H9 (cell line): ENCODE measurements at regions not wholly inside any gene's neighbourhood (a gene's known extent, or its start where the extent isn't known, plus 50 kb on each side); places are given as distances from the start of the nearest gene placed in this dataset.
A peak's percentile ranks its signal among the peaks of the same experiment; 100 is the strongest.

ENCODE experiments used
- DNase-seq: peaks from one replicate; pipeline ENCODE4 v3.0.0-alpha.2; 2017
- H2AFZ ChIP-seq: one replicate; pipeline ENCODE4 v1.6.1; 2013; ENCODE audit warnings: mild to moderate bottlenecking, low read length, control low read depth, moderate library complexity
- H2AK5ac ChIP-seq: 2 replicates; pipeline ENCODE4 v1.6.1; 2013; ENCODE audit warnings: low read length, control low read depth, mixed read lengths; ENCODE audit not compliant: insufficient read length
- H2BK120ac ChIP-seq: one replicate; pipeline ENCODE4 v1.6.1; 2013; ENCODE audit warnings: low read depth, mild to moderate bottlenecking, low read length, control low read depth, inconsistent platforms; ENCODE audit not compliant: poor library complexity, severe bottlenecking
- H2BK12ac ChIP-seq: 2 replicates; pipeline ENCODE4 v1.6.1; 2013; ENCODE audit warnings: low read length, control low read depth, mixed read lengths, low read depth; ENCODE audit not compliant: insufficient read length
- H2BK15ac ChIP-seq: 2 replicates; pipeline ENCODE4 v1.6.1; 2013; ENCODE audit warnings: low read depth, low read length, control low read depth
- H2BK20ac ChIP-seq: one replicate; pipeline ENCODE4 v1.6.1; 2013; ENCODE audit warnings: low read depth, mild to moderate bottlenecking, low read length, control low read depth, inconsistent platforms; ENCODE audit not compliant: poor library complexity, severe bottlenecking
- H2BK5ac ChIP-seq: 2 replicates; pipeline ENCODE4 v1.6.1; 2013; ENCODE audit warnings: low read length, control low read depth, mixed read lengths; ENCODE audit not compliant: insufficient read length
- H3K14ac ChIP-seq: 2 replicates; pipeline ENCODE4 v1.6.1; 2013; ENCODE audit warnings: low read length, control low read depth; ENCODE audit not compliant: insufficient read depth
- H3K18ac ChIP-seq: 2 replicates; pipeline ENCODE4 v1.6.1; 2013; ENCODE audit warnings: low read depth, mild to moderate bottlenecking, mixed read lengths, low read length, control low read depth; ENCODE audit not compliant: insufficient read length
- H3K23ac ChIP-seq: 2 replicates; pipeline ENCODE4 v1.6.1; 2013; ENCODE audit warnings: low read length, control low read depth, mixed read lengths, low read depth; ENCODE audit not compliant: insufficient read length
- H3K23me2 ChIP-seq: 2 replicates; pipeline ENCODE4 v1.6.1; 2013; ENCODE audit warnings: low read depth, mild to moderate bottlenecking, mixed read lengths, low read length, control low read depth; ENCODE audit not compliant: insufficient read length, poor library complexity, severe bottlenecking
- H3K27ac ChIP-seq: 2 replicates; pipeline ENCODE4 v1.5.1; 2013; ENCODE audit warnings: low read length, control low read depth, mixed read lengths, low read depth; ENCODE audit not compliant: insufficient read length
- H3K27me3 ChIP-seq: 2 replicates; pipeline ENCODE4 v1.6.1; 2013; ENCODE audit warnings: low read length, control low read depth, inconsistent platforms; ENCODE audit not compliant: insufficient read depth
- H3K4ac ChIP-seq: 2 replicates; pipeline ENCODE4 v1.6.1; 2013; ENCODE audit warnings: low read depth, mild to moderate bottlenecking, control low read depth, inconsistent platforms, low read length, moderate library complexity
- H3K4me1 ChIP-seq: 2 replicates; pipeline ENCODE4 v1.6.1; 2013; ENCODE audit warnings: low read length, control low read depth, inconsistent platforms; ENCODE audit not compliant: insufficient read depth
- H3K4me2 ChIP-seq: 2 replicates; pipeline ENCODE4 v1.6.1; 2013; ENCODE audit warnings: low read length, control low read depth, mixed read lengths; ENCODE audit not compliant: insufficient read length, insufficient read depth
- H3K56ac ChIP-seq: 2 replicates; pipeline ENCODE4 v1.6.1; 2013; ENCODE audit warnings: low read depth, mild to moderate bottlenecking, mixed read lengths, low read length, control low read depth; ENCODE audit not compliant: insufficient read length
- H3K79me1 ChIP-seq: 2 replicates; pipeline ENCODE4 v1.6.1; 2013; ENCODE audit warnings: low read depth, mild to moderate bottlenecking, moderate library complexity, low read length, control low read depth, inconsistent platforms; ENCODE audit not compliant: insufficient read depth, poor library complexity, severe bottlenecking
- H3K79me2 ChIP-seq: 2 replicates; pipeline ENCODE4 v1.6.1; 2013; ENCODE audit warnings: low read length, control low read depth, inconsistent platforms; ENCODE audit not compliant: insufficient read depth
- H3K9ac ChIP-seq: 2 replicates; pipeline ENCODE4 v1.6.1; 2013; ENCODE audit warnings: low read length, control low read depth, mixed read lengths; ENCODE audit not compliant: insufficient read length; ENCODE audit errors: extremely low read depth
- H3K9me3 ChIP-seq: one replicate; pipeline ENCODE4 v1.6.1; 2013; ENCODE audit warnings: low read depth, low read length, inconsistent platforms; ENCODE audit not compliant: control insufficient read depth
- H3T11ph ChIP-seq: one replicate; pipeline ENCODE4 v1.6.1; 2013; ENCODE audit warnings: mild to moderate bottlenecking, low read length, control low read depth, inconsistent platforms
- H4K20me1 ChIP-seq: one replicate; pipeline ENCODE4 v1.6.1; 2013; ENCODE audit not compliant: control insufficient read depth, insufficient read length, insufficient read depth
- H4K5ac ChIP-seq: 2 replicates; pipeline ENCODE4 v1.6.1; 2013; ENCODE audit warnings: low read depth, mild to moderate bottlenecking, mixed read lengths, low read length, control low read depth; ENCODE audit not compliant: insufficient read length
- H4K8ac ChIP-seq: replicated peaks from 2 replicates; pipeline ENCODE4 v1.6.1; 2013; ENCODE audit warnings: low read length, control low read depth, mixed read lengths, low read depth; ENCODE audit not compliant: insufficient read length
- H4K91ac ChIP-seq: 2 replicates; pipeline ENCODE4 v1.6.1; 2013; ENCODE audit warnings: low read depth, mild to moderate bottlenecking, moderate library complexity, mixed read lengths, low read length, control low read depth; ENCODE audit not compliant: insufficient read length
- H3K27ac Mint-ChIP-seq, 3 experiments: 2 replicates in 2 of 3; 3 replicates in 1 of 3; pipeline ENCODE4 v1.8.0; 2020 to 2021; ENCODE audit warnings: mixed read lengths in 3 of 3, mild to moderate bottlenecking in 1 of 3, moderate library complexity in 1 of 3
- H3K27me3 Mint-ChIP-seq: 2 replicates; pipeline ENCODE4 v1.8.0; 2021; ENCODE audit warnings: low read depth, mild to moderate bottlenecking, moderate library complexity, mixed read lengths
- H3K36me3 Mint-ChIP-seq, 3 experiments: 2 replicates in 2 of 3; 3 replicates in 1 of 3; pipeline ENCODE4 v1.8.0; 2020 to 2021; ENCODE audit warnings: low read depth in 3 of 3, mixed read lengths in 3 of 3; ENCODE audit not compliant: insufficient read depth in 1 of 3
- H3K4me1 Mint-ChIP-seq, 2 experiments: 2 replicates each; pipeline ENCODE4 v1.8.0; 2020; ENCODE audit warnings: mixed read lengths in 2 of 2
- H3K4me3 Mint-ChIP-seq, 2 experiments: 2 replicates in 1 of 2; 3 replicates in 1 of 2; pipeline ENCODE4 v1.8.0; 2020 to 2021; ENCODE audit warnings: mild to moderate bottlenecking in 2 of 2, mixed read lengths in 2 of 2, moderate library complexity in 1 of 2
- H3K9me3 Mint-ChIP-seq, 2 experiments: 2 replicates in 1 of 2; 3 replicates in 1 of 2; pipeline ENCODE4 v1.8.0; 2020; ENCODE audit warnings: mild to moderate bottlenecking in 2 of 2, mixed read lengths in 2 of 2, moderate library complexity in 1 of 2
- WGBS: extraction: QIAGEN DNeasy Blood & Tissue Kit; methylation state at CpG from one replicate; pipeline ENCODE4 v1.1.7; 2013; ENCODE audit warnings: missing lambda C conversion rate, low lambda C conversion rate, mixed read lengths; ENCODE audit not compliant: insufficient read length; ENCODE audit errors: extremely low coverage; 5-methylcytosine and 5-hydroxymethylcytosine counted together
- TF ChIP-seq, protein P1 (sequence below): fragments of 200-600 bp; sonication (generic); conservative IDR thresholded peaks from 3 replicates; pipeline ENCODE4 v1.8.0; 2021; ENCODE audit warnings: antibody characterized with exemption, mild to moderate bottlenecking

DNA sequence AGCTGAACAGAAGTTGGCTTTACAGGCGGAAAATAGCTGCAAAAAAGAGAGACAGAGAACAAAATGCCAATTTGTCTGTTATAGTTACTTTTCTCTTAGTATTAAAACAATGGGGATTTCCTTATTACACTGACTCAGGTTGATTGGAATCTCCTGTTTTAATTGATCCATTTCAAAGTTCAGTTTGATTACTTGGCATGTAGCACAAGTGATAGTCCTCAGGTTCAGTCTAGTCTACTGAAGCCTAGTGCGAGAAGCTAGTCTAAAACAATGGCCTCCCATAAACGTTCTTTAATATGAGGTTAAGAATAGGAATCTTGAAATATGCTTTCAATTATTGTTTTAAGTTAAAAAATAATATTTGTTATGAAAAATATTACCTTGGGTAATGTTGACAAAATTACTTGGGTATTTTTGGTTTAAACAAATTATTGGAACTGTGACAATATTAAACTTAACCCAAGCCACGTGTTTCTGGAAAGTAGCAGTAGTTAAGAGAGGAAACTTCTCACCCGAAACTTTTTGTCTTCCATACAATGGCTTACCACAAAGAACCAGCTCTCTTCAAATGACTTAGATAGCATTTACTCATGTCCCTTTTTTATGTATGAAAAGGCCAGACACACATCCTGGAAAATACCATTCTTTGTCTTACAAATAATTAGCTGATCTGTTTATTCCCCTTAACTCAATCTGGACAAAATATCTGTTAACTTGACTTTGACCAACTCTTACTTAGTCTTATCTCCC, 1326.2 kb upstream of the TMEFF2 start:
- H3K4me2 ChIP-seq = no peak overlapping the region

More for the DNA sequence above, 1326.2 kb upstream of the TMEFF2 start:
- WGBS = no CpG with 5 or more reads among the region's 5 CpGs
- Histone ChIP-seq H3K4ac (no peak overlapping the region), H2AFZ (no peak overlapping the region), H3K23ac (no peak overlapping the region), H3K23me2 (no peaks in the 10 kb centered on the region), H3T11ph (no peak overlapping the region), H3K9ac (no peak overlapping the region), H4K5ac (no peak overlapping the region), H3K18ac (no peak overlapping the region), H2BK20ac (no peak overlapping the region), H3K4me1 (no peaks in the 10 kb centered on the region; the same call in 1 of the 2 replicates), H4K8ac (no peak overlapping the region), H2BK15ac (no peak overlapping the region), H3K79me2 (no peaks in the 10 kb centered on the region), H2AK5ac (no peak overlapping the region), H3K27ac (no peak overlapping the region), H2BK5ac (no peak overlapping the region), H3K27me3 (no peaks in the 10 kb centered on the region), H3K56ac (no peak overlapping the region), H3K79me1 (no peaks in the 10 kb centered on the region), H4K20me1 (no peaks in the 10 kb centered on the region), H4K91ac (no peak overlapping the region), H2BK12ac (no peak overlapping the region), H2BK120ac (no peak overlapping the region), H3K9me3 (no peaks in the 10 kb centered on the region), H3K14ac (no peak overlapping the region)
- TF ChIP-seq, protein P1, sequence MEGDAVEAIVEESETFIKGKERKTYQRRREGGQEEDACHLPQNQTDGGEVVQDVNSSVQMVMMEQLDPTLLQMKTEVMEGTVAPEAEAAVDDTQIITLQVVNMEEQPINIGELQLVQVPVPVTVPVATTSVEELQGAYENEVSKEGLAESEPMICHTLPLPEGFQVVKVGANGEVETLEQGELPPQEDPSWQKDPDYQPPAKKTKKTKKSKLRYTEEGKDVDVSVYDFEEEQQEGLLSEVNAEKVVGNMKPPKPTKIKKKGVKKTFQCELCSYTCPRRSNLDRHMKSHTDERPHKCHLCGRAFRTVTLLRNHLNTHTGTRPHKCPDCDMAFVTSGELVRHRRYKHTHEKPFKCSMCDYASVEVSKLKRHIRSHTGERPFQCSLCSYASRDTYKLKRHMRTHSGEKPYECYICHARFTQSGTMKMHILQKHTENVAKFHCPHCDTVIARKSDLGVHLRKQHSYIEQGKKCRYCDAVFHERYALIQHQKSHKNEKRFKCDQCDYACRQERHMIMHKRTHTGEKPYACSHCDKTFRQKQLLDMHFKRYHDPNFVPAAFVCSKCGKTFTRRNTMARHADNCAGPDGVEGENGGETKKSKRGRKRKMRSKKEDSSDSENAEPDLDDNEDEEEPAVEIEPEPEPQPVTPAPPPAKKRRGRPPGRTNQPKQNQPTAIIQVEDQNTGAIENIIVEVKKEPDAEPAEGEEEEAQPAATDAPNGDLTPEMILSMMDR = no peak
- H3K27me3 Mint-ChIP-seq = no peaks in the 10 kb centered on the region
- no peak overlapping the region for H3K4me3 Mint-ChIP-seq
- peaks cover 0 to 8% (median 2%) of the 10 kb centered on the region in 3 experiments; a peak in 4 of 7 replicates for H3K36me3 Mint-ChIP-seq
- H3K4me1 Mint-ChIP-seq = peaks cover 21% of the 10 kb centered on the region in 2 experiments
- 0 out of 7 replicates have a peak overlapping the region, but pooled peaks of 2 of the 3 experiments have one; percentile 4 to 25 for H3K27ac Mint-ChIP-seq
- DNase-seq = no peak
- no peaks in the 10 kb centered on the region; a peak in 1 of 5 replicates for H3K9me3 Mint-ChIP-seq
